GM10248 (cell line): ENCODE measurements at regions not wholly inside any gene's neighbourhood (a gene's known extent, or its start where the extent isn't known, plus 50 kb on each side); places are given as distances from the start of the nearest gene placed in this dataset.
"Not testable (repeated sequence)": the region's sequence is repeated elsewhere in the genome, so short reads cannot be mapped to it uniquely, and the experiment has no call there.

Experiments used
- CTCF ChIA-PET: fragments of 300-600 bp; sonication (Branson Sonifier 250); formaldehyde crosslinking; extraction: SDS; loops from one replicate; lab custom pipeline; 2021; ENCODE audit warnings: antibody characterized with exemption; lab: Yijun Ruan, JAX
- POLR2A ChIA-PET: fragments of 350-650 bp; sonication (Branson Sonifier 250); formaldehyde crosslinking; extraction: SDS; loops from one replicate; lab custom pipeline; 2020; ENCODE audit warnings: antibody characterized with exemption; lab: Yijun Ruan, JAX
- DNase-seq: peaks from one replicate; pipeline ENCODE4 v3.0.0; 2012; ENCODE audit errors: extremely low spot score
- TF ChIP-seq, protein P1 (sequence below): IDR thresholded peaks from 2 replicates; pipeline ENCODE4 v1.5.1; 2012; ENCODE audit warnings: mild to moderate bottlenecking, low read depth; ENCODE audit errors: extremely low read depth, missing control alignments, control extremely low read depth

DNA sequence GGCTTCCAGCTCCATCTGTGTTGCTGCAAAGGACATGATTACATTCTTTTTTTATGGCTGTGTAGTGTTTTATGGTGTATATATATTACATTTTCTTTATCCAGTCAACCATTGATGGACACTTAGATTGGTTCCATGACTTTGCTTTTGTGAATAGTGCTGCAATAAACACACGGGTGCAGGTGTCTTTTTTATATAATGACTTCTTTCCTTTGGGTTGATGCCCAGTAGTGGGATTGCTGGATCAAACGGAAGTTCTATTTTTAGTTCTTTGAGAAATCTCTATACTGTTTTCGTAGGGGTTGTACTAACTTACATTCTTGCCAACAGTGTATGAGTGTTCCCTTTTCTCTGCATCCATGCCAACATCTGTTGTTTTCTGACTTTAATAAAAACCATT lies 189.7 kb downstream of the ACTR3B start:
- ChIA-PET CTCF (no interaction called here), POLR2A (no interaction called here)
- TF ChIP-seq, protein P1, sequence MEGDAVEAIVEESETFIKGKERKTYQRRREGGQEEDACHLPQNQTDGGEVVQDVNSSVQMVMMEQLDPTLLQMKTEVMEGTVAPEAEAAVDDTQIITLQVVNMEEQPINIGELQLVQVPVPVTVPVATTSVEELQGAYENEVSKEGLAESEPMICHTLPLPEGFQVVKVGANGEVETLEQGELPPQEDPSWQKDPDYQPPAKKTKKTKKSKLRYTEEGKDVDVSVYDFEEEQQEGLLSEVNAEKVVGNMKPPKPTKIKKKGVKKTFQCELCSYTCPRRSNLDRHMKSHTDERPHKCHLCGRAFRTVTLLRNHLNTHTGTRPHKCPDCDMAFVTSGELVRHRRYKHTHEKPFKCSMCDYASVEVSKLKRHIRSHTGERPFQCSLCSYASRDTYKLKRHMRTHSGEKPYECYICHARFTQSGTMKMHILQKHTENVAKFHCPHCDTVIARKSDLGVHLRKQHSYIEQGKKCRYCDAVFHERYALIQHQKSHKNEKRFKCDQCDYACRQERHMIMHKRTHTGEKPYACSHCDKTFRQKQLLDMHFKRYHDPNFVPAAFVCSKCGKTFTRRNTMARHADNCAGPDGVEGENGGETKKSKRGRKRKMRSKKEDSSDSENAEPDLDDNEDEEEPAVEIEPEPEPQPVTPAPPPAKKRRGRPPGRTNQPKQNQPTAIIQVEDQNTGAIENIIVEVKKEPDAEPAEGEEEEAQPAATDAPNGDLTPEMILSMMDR, result no peak
- DNase-seq, result no peak

DNA sequence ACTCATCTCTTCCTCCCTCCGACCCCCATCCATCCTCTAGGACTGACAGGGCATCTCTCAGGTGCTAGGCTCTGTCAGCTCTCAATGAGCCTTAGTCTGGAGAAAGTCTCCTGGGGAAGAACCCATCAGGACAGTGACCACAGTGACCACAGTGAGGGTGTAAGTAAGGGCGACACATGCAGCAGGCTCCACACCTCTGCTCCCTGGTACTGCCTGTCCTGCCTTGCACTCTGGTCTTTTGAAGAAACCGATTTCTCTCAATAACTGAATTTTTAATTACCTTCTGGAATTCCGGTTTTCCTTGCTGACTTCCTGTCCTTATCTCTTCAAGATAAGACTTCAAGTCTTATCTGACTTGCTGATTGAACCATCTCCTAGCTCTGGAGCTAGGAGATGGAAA lies 190.2 kb downstream of the ACTR3B start:
- TF ChIP-seq, protein P1, result no peak
- ChIA-PET POLR2A (no interaction called here), CTCF (no interaction called here)
- no peak for DNase-seq

DNA sequence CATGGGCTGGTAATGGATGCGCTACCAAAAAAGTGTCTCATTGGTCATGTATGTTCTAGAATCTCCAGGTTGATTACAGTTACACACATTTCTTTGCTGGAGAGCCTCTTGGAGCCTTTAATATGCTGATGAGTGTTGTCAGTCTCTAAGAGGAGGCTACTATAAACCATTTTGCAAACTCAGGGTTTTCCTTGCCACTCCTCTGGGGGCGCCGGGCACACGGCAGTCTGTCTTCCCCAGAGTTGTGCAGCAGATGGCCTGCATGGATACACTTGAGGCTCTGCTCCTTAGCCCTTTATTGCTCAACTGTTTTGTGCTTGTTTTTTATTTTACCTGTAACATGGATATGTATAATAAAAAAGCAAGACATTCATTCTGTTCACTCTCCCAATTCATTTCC lies 196.5 kb downstream of the ACTR3B start:
- TF ChIP-seq, protein P1, result no peak
- ChIA-PET POLR2A (no interaction called here), CTCF (no interaction called here)
- no peak for DNase-seq

- POLR2A ChIA-PET, result no interaction called here
- no peak for DNase-seq
- CTCF ChIA-PET, result interaction anchor here (0.6 kb wide), 1 partner anchor 99 kb away, joined by 3 read pairs; no protein-coding TSS in a partner anchor
- TF ChIP-seq, protein P1, result no peak
These were observed 200.1 kb downstream of the ACTR3B start for GRCh38 chr7:152959610-152960009.

GRCh38 chr7:152961796-152962195 lies 202.2 kb downstream of the ACTR3B start:
- DNase-seq, POLR2A ChIA-PET, CTCF ChIA-PET: not testable (repeated sequence)

GRCh38 chr7:152966189-152966588 lies 206.6 kb downstream of the ACTR3B start:
- ChIA-PET POLR2A (no interaction called here), CTCF (interaction anchor here (1.5 kb wide), 1 partner anchor 18 kb away, joined by 3 read pairs; no protein-coding TSS in a partner anchor)
- DNase-seq, result no peak
- TF ChIP-seq, protein P1, result no peak

DNA sequence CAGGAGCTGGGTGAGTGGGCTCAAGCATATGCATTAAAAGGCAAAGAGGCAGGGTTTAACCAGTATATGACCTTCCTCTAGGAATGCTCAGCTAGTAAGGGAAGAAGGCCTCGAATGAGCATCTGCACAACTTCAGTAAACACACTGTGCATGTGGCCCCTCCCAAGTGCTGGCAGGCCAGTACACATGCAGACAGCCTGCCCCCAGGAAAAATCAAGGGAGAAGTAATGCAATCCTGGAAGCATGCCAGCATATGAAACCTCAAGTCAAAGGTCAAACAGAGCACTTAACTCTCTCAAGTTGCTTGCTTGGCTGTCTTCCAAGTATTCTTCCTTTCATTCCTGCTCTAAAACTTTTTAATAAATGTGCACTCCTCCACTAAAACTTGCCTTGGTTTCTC lies 208.4 kb downstream of the ACTR3B start:
- POLR2A ChIA-PET, result no interaction called here
- TF ChIP-seq, protein P1, result no peak
- DNase-seq, result no peak

More for the DNA sequence above, 208.4 kb downstream of the ACTR3B start:
- CTCF ChIA-PET, result no interaction called here
